Stimulated activated CD4-positive, alpha-beta T cell treated with anti-CD3 and anti-CD28 coated beads, Interleukin-2, amount 100 ng/mL, for 24 hours (primary cell): ENCODE measurements at regions not wholly inside any gene's neighbourhood (a gene's known extent, or its start where the extent isn't known, plus 50 kb on each side); places are given as distances from the start of the nearest gene placed in this dataset.

Experiments used
- DNase-seq, 2 donors: peaks; one replicate each; pipeline ENCODE4 v3.0.0-alpha.2; 2020

DNA sequence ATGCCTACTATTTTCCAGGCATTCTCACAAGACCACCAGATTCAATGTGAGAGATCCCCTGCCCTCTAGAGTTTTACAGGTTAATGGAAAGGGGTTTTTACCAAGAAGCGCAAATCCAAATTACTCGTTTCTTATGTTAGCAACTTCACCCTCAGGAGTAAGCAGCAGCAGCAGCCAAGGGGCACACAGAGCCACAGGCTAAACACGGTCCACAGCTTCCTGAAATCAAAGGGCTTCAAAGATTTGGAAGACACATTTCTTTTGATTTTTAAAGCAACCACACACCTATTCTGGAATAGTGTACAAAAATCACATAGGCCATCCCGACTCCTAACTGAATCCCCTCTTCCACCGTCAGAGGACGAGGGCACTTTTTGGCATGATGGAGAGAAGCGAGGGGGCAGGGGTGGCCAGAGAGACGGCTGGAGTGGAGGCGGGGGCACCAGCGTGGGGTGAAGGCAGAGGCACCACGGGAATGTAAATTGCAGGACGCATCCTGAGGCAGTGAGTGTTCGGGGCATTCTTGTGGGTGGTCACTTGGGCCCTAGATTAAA, 107.0 kb downstream of the ARF6 start:
- DNase-seq: no peak

DNA sequence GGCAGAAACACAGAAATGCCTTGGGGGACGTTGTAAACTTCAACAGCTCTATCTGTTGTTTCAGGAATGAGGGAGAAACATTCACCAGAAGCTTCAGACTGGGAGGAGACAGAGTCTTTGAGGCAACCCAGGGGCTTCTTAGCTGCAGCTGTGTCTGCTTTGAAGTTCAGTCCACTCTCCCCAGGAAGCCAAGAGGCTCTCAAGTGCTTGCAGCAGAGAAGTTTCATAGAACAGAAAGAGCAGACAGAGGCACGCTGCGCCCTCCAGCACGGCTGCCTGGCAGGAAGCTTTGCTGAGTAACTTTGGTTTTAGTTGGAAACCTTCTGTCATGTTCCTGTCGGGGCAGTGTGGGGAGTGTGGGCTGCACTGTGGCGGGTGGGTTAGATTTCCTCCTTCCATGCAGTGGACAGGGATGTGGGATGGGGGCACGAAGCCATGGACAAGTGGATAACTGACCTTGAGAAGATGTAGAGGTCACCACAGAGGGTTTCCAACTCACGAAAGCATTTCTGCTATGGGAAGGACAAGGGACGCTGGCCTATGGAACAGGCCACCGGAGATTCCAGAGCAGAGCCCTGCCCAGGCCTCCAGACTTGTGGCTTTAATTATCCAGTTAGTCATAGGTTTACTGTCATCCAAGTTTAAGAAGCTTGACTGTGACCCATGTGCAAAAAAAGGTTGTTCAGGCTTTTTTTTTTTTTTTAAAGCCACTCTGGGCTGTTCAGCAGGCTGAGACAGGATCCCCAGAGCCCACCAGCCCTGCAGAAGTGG, 107.7 kb downstream of the ARF6 start:
- peak; percentile 77 to 81 for DNase-seq

DNA sequence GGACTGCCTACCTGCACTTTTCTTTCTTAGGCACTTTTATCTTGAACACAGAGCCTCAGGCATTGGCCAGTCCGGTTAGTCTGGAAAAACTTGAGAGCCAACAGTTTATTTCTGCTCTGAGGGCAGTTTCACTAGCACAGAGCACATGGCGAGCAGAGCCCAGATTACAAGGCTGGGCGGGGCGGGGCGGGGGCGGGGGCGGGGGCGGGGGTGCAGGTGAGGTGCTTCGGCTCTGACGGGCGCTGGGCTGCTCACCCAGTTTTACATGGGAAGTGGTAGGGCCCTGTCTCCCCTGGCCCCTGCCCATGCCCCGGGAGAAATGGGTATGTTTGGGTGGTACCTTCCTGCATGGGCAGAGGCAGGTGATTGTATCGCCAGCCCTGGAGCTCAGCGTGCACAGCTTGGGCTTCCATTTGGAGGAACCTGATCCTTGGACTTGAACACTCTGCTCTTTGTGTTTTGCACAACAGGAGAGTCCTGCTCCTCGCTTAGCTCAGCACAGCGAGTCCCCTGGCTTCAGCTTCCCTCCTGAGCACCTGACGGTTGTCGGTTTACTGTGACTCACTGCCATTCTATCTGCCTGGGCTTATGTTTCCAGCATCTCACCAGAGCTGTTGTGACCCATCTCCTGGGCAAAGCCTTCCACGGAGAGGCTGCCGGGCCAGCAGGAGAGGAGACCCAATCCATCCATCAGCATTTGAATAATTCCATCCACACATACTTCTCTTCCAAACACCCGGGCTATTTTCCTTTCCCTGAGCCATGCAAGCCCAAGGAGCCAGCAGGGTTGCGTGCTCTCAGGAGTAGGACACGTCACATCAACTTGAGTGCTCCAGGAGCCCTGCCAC, 108.5 kb downstream of the ARF6 start:
- peak; percentile 67 to 73 for DNase-seq

DNA sequence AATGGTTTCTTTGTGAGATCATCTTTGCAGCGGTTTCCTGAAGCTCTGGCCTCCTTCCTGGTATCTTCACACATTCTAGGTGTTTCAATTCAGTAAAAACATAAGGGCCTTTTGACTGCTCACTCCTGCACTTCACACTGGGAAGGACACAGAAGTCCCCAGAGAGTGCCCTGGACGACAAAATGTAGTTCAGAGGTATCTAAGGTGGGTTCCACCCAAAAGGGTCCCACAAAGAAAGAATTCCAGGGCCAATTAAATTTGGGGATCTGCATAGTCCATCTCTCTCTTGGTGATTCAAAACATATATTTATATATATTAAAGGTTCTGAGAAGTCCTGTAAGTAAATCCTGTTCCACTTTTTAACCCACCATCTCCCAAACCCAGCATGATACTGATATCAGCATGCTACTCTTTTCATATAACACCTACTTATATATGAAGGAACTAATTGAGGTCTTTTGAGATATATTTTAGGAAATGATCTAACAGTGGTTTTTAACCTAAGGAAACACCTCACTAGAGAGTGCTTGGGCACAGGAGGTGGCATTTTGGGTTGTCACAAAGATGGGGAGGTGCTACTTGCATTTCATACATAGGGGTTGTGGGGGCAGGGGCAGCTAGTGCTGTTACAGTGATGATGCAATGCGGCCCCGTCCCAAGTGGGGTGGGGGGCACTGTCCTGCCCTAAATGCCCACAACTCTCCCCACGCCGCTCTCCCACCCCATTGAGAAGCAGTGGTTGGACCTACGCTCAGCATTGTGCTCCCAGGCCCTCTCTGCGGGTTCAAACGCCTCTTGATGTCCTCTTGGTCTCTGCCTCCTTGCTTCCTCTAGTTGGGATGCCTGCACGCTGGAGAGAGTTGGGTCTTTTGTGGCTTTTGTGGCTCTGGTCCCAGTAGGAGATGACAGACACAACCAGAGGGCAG, 109.4 kb downstream of the ARF6 start:
- peak; percentile 58 to 73 for DNase-seq

DNA sequence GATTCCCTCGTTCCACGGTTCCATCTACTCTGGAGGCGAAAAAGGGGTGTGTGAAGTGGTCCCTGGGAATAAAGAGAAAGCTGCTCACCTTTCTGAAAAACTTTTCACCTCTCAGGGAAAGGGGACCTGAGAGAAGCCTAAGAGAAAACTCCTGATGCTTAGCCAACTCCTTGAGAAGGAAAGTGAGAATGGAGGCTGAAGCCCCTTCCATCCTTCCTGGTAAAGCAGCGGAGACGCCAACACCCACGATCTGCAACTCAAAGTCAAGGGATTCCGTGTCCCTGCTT, 110.0 kb downstream of the ARF6 start:
- DNase-seq: no peak

DNA sequence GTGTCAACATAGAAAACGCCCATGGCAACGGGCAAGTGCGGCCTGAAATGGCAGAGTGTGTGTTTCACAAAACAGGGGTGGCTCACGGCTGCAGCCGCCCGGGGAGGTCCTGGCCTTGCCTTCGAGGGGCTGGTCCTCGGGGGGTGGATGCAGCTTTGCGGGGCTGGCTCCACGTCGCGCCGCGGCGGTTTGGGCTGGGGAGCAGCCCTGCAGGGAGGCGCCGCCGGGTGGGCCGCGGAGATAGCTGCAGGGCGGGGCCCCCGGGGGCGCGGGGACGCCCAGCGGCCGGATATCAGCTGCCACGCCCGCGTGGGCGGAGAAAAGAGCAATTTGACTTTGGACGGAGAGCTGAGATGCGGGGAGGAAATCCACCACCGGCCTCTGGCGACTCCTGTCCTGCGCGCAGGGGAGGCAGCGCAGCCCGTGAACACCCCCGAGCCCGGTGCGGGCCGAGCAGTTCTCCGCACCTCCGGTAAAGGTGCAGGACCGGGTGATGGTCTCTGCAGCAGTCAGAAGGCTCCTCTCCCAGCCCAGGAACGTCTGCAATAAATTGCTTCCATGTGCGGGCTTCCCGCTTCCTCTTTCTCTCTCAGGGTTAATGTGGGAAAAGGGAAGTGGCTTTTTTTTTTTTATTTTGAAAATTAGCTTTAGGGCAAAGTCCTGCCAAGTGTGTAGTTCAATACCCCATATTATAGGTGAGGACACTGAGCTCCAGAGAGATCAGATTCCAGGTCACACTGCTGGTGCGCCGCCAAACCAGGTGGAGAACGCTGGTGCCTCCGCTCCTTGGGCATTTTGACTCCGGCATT, 110.5 kb downstream of the ARF6 start:
- peak; percentile 78 to 83 for DNase-seq

DNA sequence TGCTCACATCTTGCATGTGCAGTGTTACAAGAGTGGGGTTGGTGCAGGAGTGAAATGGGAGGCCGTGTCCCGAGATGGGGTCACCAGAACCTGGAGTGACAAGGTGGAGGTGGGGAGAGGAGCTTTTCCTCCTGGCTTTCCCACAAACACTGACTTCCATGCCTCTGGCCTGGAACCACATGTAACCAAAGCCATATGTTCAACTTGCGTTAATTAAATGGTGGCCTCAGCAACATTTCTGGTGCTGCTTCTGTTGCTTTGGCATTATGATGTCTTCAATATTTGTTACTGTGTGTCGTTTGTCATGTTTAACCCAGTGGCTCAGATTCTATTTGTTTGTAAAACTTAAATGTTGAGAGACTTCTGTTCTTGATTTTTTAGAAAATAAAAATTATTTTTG, 110.2 kb downstream of the VCPKMT start:
- no peak for DNase-seq

DNA sequence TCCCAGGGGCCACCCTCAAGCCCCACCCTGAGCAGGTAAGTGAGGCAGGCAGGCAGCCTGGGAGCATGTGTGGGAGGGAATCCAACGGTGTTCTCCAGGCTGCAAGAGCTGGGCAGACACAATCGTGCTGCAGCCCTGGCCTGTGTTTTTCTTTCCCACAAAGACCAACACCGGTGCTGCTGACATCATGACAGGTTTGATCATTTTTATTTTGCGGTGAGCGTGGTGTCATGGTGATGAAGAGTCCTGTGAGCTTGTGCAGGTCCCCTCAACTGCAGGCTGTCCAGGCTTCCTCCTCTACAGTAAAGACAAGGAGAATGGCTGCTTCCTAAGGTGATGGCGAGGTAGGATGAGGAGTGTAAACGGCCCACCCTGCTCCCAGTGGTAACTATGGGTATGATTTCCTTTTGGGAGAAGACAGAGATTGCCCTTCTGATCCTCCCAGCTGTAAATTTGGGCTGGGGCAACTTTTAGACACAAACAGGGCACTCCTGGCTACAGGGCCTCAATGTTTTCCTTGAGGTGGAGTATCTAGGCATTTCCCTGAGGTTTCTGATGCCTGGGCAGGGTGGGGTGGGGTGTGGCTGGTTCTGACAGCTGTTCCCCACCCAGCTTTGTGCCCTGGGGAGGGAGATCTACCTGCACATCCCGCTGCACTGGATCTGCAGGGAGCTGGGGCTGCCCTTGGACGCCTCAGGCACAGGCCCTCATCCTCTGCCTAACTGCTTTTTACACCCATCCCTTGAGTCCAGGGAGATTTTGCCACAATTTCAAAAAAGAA, 109.1 kb downstream of the VCPKMT start:
- no peak for DNase-seq

DNA sequence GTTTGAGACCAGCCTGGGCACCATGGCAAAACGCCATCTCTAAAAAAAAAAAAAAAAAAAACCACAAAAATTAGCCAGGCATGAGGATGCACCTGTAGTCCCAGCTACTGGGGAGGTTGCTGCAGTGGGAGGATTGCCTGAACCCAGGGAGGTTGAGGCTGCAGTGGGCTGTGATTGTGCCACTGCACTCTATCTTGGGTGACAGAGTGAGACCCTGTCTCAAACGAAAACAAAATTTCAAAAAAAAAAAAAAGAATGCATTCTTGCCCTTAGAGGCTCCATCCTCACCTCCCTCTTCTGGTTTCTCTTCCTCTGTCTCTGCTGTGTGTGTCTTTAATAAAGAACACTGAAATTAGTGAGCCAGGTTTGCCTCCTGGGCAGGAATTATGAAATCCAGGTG, 107.8 kb downstream of the VCPKMT start:
- no peak for DNase-seq

DNA sequence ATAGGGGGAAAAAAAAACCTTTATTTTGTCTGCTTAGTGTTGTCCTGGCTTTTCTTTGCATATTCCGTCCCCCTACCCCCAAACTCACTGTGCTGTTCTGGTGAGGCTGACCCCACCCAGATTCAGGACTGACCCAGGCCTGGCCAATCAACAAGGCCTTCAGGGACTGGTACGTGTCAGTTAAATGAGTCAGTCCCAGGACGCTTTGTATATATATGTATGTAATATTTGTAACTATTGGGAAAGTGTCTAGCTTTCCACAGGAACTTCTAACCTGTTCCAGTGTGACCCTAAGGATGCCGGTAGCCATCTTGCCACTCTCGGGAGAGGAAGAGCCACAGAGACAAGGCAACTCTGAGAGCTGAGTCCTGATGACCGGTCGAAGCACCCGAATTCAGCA, 107.4 kb downstream of the VCPKMT start:
- no peak for DNase-seq

DNA sequence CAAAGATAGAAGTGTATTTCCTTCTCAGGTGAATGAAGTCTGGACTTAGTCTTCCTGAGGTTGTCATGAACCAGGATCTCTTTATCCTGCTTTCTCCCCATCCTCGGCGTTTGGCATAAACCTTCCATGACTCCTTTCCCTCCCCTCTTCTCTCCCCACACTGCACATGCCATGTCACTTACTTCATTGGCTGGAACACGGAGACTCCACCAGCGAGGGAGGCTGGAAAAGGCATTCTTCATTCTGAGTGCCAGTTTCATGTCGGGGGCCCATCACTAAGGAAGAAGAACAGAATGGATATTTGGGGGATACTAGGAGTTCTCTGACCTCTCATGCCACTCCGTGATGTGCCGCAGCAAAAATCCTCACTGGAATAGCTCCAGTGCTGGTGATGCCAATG, 105.6 kb downstream of the VCPKMT start:
- DNase-seq: no peak

DNA sequence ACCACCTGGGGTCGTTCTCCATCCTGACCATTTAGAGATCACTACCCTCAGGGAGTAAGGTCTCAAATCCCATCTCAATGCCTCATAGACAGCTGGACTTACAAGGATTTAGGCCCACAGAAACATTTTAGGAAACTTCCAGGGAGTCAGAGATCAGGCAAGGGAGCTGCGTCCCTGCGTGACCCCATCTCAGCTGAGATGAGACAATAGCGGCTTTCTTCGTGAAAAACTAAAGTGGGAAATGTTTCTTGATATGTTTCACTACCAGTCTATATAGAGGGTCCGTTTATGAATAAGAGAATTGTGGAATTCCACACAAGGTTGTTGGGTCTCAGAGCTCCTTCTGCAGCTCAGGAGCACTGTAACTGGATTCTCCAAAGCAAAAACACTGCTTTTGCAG, 105.1 kb downstream of the VCPKMT start:
- DNase-seq: no peak

DNA sequence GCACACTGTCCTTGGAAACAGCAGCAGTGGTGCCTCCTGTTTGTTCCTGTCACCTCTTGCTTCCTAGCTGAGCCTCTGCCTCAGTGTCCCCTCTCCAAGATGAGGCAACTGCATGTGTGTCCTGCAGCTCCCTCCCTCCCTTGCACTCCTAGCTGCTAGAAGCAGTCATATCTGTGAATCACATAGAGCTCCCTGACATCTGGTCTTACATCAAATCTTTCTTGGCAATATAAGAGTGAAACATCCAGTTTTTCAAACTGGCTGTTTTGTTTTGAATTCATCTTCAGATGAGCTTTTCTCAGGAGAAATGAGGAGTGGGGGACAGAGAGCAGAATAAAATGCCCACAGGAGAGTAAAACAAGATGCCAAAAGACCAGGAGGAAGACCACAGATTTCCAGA, 103.7 kb downstream of the VCPKMT start:
- DNase-seq: no peak

DNA sequence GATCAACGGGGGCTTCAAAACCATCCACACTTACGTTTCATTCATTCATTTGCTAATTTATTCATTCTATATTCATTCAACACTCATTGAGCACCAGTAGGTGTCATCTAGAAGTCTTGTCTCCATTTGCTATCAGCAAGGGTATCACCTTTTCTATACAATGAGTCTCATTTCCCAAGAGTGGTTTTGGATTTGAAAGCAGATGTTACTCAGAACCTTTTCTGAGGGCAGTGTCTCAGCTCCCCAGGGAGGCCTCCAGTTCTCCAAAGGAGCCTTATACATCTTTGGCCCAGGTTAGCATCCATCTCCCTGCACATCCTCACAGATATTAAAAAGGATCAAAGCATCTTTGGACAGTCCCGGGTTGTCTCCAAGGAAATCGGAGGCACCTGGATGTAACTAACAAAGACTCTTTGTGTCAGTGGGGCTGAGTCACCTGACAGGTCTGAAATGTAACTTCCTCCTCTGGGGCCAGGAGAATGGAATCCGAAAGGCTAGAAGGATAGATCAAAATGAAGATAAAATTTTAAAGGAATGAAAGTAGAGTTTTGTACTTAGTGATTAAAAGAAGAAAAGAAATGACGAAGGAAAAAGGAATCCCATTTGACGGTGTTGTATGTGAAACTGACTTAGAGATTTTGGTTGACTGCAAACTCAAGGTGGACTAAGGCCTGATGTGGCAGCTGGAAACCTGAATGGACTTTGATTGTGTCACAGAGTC, 103.0 kb downstream of the VCPKMT start:
- DNase-seq: no peak

DNA sequence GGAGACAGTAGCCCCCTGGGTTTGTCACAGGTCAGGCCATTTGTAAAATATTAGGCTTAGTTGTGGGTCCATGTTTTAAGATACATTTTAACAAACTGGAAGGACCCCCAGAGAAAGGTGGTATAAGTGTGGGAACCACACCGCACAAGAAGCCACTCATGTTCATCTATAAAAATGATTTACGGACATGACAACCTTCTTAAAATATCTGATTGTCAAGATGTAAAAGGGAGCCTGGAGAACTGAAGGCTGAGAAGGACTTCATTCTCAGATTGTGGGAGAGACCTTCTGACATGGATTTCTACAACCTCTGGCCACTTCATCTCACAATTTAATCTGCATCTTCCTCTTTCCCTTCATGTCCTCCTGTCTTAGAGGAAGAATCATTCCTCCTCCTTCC, 102.4 kb downstream of the VCPKMT start:
- DNase-seq: no peak

DNA sequence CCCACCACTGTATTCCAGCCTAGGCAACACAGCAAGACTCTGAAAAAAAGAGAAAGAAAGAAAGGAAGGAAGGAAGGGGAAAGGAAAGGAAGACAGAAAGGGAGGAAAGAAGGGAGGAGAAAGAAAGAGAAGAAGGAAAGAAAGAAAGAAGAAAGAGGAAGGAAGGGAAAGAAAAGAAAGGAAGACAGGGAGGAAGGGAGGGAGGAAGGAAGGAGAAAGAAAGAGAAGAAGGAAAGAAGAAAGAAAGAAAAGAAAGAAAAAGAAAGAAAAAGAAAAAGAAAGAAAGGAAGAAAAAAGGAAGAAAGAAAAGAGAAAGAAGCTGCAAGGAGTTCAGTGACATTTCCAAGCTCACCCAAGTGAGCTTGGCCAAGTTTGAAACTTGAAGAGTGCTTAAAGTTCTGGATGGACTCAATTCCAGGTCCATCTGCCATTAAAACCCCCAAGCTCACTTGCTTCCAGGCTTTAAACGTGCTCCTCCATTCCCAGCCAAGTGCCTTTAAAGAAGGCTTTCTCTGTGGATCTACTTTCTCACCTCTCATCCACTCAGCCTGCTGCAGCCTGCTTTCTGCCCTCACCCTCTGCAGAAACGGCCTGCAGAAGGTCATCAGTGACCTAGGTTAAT, 101.5 kb downstream of the VCPKMT start:
- DNase-seq: no peak

DNA sequence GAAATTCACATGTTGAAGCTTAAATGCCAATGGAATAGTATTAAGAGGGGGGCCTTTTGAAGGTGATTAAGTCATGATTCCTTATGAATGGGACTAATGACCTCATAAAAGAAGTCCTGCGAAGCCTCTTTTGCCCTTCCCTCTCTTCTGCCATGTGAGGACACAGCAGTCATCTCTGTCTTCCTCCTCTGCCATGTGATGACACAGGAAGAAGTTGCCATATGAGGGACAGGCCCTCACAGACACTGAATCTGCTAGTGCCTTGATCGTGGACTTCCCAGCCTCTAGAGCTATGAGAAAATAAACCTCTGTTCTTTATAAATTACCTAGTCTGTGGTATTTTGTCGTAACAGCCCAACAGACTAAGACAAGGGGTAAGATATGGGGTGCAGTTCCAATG, 100.7 kb downstream of the VCPKMT start:
- DNase-seq: no peak

DNA sequence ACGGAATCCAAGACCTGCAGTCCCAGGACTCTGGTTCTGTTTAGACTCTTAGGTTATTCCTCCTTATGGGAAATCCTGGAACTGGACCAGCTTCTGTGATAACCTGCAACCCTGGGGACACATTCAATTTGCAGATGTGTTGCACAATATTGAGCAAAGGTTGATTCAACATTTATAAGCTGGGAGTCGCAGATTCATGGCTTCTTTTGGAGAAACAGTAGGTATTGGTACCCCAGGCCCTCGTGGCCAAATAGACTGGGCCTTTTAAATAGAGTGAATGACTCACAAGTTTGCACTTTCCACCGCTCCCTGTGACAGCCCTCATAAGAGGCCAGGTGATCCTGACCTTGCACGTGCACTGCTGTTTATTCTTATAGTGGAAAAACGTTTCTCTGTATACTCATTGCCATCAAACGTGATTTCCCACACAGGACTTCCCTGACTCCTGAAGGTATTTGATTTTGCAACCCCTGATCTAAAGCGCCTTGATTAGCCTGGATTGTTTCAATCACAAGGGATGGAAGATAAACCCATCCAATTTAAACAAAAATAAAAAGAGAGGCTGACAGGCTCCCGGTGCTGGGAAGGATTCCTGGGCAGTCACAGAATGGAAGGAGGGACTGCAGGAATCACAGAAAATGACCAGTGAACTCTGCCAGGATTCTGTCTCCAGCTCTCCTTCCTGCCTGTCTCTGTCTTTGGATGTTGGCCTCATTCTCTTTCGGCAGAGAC, 98.0 kb downstream of the VCPKMT start:
- no peak for DNase-seq

DNA sequence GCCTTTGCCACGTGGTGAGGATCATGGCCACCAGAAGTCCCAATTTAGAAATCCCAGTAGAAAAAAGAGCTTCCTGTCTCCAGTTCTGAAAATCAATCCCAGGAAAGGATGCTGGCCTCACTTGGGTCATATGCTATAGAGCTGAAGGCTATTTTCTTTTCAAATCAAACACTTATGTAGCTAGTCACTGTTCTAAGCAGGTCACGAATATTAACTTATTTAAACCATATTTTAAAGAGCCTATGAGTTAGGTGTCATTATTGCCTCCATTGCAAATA, 97.5 kb downstream of the VCPKMT start:
- DNase-seq: no peak

DNA sequence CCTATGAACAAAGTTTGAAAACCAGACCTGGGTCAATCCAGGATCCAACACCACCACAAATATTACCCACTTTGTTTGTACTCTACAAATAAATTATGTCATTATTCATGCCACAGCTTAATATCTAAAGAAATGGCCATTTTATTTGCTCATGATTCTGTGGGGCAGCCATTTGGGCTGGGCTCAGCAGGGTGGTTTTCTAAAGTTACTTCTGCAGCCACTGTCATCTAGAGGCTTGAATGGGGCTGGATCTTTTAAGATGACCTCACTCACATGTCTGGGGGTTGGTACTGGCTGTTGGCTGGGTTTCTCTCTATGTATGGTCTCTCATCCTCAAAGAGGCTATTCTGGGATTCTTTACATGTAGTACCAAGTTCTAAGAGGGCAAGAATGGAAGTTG, 96.2 kb downstream of the VCPKMT start:
- no peak for DNase-seq
